ENCODE measurements at regions not wholly inside any gene's neighbourhood (a gene's known extent, or its start where the extent isn't known, plus 50 kb on each side); places are given as distances from the start of the nearest gene placed in this dataset.

DNA sequence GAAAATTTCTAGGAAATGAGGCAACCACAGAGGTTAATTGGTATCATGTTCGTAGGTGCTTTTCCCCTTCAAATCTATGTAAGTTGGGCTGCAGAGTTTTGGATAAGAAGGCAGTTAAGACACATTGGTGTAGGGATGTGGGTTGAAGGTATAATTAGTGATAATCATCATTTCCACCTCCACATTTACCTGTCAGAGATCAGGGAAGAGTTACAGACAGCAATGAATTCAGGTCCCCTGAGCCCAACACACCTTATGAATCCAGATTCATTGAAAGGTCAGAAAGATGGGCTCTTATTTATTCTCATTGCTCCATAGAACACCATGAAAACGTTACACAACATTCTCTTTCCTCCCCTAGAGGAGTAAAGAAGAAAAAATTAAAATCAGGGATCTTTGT lies 308.7 kb downstream of the C11orf87 start:
- Histone ChIP-seq H3K27ac (no peak overlapping the region), H3K27me3 (ENCODE audit: low read depth) (no peaks in the 10 kb centered on the region), H3K4me1 (no peaks in the 10 kb centered on the region), H3K9me3 (no peaks in the 10 kb centered on the region), H3K36me3 (no peaks in the 10 kb centered on the region), H3K4me3 (no peak overlapping the region)
- DNase-seq: no peak
- no peak for ATAC-seq
- TF ChIP-seq, protein P1, sequence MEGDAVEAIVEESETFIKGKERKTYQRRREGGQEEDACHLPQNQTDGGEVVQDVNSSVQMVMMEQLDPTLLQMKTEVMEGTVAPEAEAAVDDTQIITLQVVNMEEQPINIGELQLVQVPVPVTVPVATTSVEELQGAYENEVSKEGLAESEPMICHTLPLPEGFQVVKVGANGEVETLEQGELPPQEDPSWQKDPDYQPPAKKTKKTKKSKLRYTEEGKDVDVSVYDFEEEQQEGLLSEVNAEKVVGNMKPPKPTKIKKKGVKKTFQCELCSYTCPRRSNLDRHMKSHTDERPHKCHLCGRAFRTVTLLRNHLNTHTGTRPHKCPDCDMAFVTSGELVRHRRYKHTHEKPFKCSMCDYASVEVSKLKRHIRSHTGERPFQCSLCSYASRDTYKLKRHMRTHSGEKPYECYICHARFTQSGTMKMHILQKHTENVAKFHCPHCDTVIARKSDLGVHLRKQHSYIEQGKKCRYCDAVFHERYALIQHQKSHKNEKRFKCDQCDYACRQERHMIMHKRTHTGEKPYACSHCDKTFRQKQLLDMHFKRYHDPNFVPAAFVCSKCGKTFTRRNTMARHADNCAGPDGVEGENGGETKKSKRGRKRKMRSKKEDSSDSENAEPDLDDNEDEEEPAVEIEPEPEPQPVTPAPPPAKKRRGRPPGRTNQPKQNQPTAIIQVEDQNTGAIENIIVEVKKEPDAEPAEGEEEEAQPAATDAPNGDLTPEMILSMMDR (IDR thresholded peaks at IDR 0.05): no peak
- intact Hi-C loops (cut with DNase I): no loop called here

DNA sequence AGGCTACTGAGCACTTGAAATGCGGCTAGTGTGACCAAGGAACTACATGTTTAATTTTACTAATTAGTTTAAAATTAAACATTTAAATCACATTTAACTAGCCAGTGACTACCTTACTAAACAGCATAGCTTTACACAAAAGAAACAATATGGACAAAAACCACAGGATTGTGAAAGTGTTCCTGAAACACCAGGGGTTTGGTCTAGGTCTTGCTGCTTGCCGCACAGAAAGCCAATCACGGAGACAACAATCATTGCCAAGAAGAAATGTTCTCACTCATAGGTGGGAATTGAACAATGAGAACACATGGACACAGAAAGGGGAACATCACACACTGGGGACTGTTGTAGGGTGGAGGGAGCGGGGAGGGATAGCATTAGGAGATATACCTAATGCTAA lies 309.5 kb downstream of the C11orf87 start:
- ATAC-seq (no peak), DNase-seq (no peak)
- Histone ChIP-seq H3K36me3 (no peaks in the 10 kb centered on the region), H3K27me3 (ENCODE audit: low read depth) (no peaks in the 10 kb centered on the region), H3K9me3 (no peaks in the 10 kb centered on the region), H3K27ac (no peak overlapping the region), H3K4me1 (no peaks in the 10 kb centered on the region), H3K4me3 (no peak overlapping the region)
- TF ChIP-seq, protein P1 (IDR thresholded peaks at IDR 0.05): no peak
- intact Hi-C loops (cut with DNase I): no loop called here

DNA sequence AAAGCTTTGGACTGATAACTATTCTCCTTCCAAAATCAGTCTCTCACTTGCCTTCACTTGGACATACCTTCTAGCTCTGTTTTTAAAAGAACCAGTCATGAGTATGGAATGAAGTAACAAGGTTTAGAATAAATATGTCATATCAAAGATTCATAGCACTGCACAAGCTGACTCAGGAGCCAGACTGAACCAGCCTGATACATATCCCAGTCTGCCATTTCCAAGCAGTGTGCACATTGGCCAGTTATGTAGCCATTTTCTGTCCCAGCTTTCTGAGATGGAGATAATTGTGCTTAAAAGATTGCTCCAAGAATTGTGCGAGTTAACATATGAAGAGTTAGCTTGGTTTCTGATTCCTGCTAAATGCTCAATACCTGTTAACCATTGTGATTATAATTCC lies 311.3 kb downstream of the C11orf87 start:
- Histone ChIP-seq H3K36me3 (no peaks in the 10 kb centered on the region), H3K4me3 (no peak overlapping the region), H3K4me1 (no peaks in the 10 kb centered on the region), H3K27ac (no peak overlapping the region), H3K9me3 (no peaks in the 10 kb centered on the region), H3K27me3 (ENCODE audit: low read depth) (no peaks in the 10 kb centered on the region)
- ATAC-seq: no peak
- intact Hi-C loops (cut with DNase I): no loop called here
- TF ChIP-seq, protein P1 (IDR thresholded peaks at IDR 0.05): no peak
- DNase-seq: no peak

DNA sequence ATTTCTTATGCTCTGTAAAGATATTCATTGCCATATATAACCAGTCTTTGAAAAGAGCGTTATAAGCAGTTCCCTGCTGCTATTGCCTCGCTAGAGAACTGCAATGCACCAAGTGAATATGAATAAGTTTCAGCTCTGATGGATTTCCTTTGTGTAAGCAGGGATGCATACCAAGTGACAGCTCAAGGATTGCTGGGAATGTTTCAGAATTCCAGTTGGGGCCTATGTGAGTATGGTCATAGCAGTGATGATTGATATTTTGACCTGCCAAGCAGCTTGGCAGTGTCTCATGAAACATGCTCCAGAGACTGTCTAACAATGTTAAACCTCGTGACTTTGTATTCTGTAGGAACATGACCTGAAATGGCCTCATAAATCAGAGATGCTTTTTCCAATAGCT lies 312.6 kb downstream of the C11orf87 start:
- H3K4me1 ChIP-seq: no peaks in the 10 kb centered on the region
- no peaks in the 10 kb centered on the region for H3K36me3 ChIP-seq
- intact Hi-C loops (cut with DNase I): no loop called here
- H3K4me3 ChIP-seq: no peak overlapping the region
- no peaks in the 10 kb centered on the region for H3K27me3 ChIP-seq (ENCODE audit: low read depth)
- DNase-seq (no peak), ATAC-seq (no peak)
- H3K27ac ChIP-seq: no peak overlapping the region
- TF ChIP-seq, protein P1 (IDR thresholded peaks at IDR 0.05): no peak
- H3K9me3 ChIP-seq: no peaks in the 10 kb centered on the region

DNA sequence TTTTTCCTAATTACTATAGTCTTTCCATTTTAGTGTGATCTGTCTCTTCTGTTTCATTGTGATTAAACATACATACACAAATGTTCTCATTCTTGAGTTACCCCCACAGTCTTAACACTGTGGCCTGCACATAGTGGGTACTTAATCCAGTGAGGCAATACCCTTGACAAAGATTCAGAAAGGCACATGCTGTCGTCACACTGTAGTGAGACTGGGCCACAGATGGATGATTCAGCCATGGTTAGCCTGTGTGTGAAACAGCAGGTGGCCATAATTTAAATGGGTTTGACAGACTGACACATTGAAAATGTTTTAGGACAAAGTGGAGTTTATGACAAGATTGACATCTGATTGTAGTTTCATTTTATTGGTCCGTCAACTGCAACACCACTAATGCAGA lies 313.1 kb downstream of the C11orf87 start:
- Histone ChIP-seq H3K9me3 (no peaks in the 10 kb centered on the region), H3K27me3 (ENCODE audit: low read depth) (no peaks in the 10 kb centered on the region), H3K36me3 (no peaks in the 10 kb centered on the region), H3K27ac (no peak overlapping the region), H3K4me3 (no peak overlapping the region), H3K4me1 (no peaks in the 10 kb centered on the region)
- TF ChIP-seq, protein P1 (IDR thresholded peaks at IDR 0.05): no peak
- intact Hi-C loops (cut with DNase I): no loop called here
- DNase-seq: no peak
- ATAC-seq: no peak

DNA sequence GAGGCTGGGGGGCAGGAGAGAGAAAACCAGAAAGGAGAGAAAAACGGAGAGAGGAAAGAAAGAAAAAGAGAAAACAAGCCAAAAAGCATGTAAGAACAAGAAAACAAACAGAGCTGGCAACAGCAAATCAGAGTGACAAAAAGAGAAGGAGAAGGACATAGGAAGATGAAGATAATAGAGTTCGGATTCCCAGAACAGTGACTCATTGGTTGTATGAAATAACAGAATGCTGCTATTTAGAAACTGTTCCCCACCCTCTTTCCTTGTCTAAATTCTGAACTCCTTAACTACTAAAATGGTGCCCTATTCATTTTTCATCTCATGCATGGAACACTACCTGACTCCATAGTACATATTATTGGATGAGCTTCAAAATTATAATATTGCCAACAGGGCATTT lies 317.4 kb downstream of the C11orf87 start:
- intact Hi-C loops (cut with DNase I): no loop called here
- Histone ChIP-seq H3K4me1 (no peaks in the 10 kb centered on the region), H3K27me3 (ENCODE audit: low read depth) (no peaks in the 10 kb centered on the region), H3K36me3 (no peaks in the 10 kb centered on the region), H3K4me3 (no peak overlapping the region), H3K27ac (no peak overlapping the region), H3K9me3 (no peaks in the 10 kb centered on the region)
- no peak for DNase-seq
- no peak for ATAC-seq
- TF ChIP-seq, protein P1 (IDR thresholded peaks at IDR 0.05): no peak
